Endothelial cell of hepatic sinusoid (primary cell): ENCODE measurements at regions not wholly inside any gene's neighbourhood (a gene's known extent, or its start where the extent isn't known, plus 50 kb on each side); places are given as distances from the start of the nearest gene placed in this dataset.
"Not testable (repeated sequence)": the region's sequence is repeated elsewhere in the genome, so short reads cannot be mapped to it uniquely, and the experiment has no call there.

Experiments
- in situ Hi-C: cut with HindIII; loops from 2 replicates; pipeline ENCODE4 v1.10.0; 2017; ENCODE audit warnings: low sequenced_read_pairs

GRCh38 chr14:61602003-61602732 lies 93.1 kb upstream of the HIF1A start:
- in situ Hi-C loops, result no loop called here

- in situ Hi-C loops, result no loop called here
Observed at GRCh38 chr14:61602733-61603077, 92.6 kb upstream of the HIF1A start.

- in situ Hi-C loops, result no loop called here
Observed at GRCh38 chr14:61603736-61604135, 91.6 kb upstream of the HIF1A start.

GRCh38 chr14:61607570-61608244 lies 87.6 kb upstream of the HIF1A start:
- in situ Hi-C loops, result no loop called here

- in situ Hi-C loops, result no loop called here
Observed at GRCh38 chr14:61608245-61609165, 86.8 kb upstream of the HIF1A start.

GRCh38 chr14:61609191-61609843 lies 86.0 kb upstream of the HIF1A start:
- in situ Hi-C loops, result no loop called here

- in situ Hi-C loops, result no loop called here
Observed at GRCh38 chr14:61609884-61610283, 85.4 kb upstream of the HIF1A start.

- in situ Hi-C loops, result no loop called here
Observed at GRCh38 chr14:61610900-61611299, 84.4 kb upstream of the HIF1A start.

GRCh38 chr14:61611880-61612630 lies 83.3 kb upstream of the HIF1A start:
- in situ Hi-C loops, result no loop called here

GRCh38 chr14:61613006-61613405 lies 82.3 kb upstream of the HIF1A start:
- in situ Hi-C loops, result not testable (repeated sequence)

- in situ Hi-C loops, result no loop called here
Observed at GRCh38 chr14:61614693-61615092, 80.6 kb upstream of the HIF1A start.

- in situ Hi-C loops, result no loop called here
Observed at GRCh38 chr14:61615743-61616523, 79.4 kb upstream of the HIF1A start.

GRCh38 chr14:61616524-61617185 lies 78.7 kb upstream of the HIF1A start:
- in situ Hi-C loops, result no loop called here

GRCh38 chr14:61618448-61618847 lies 76.9 kb upstream of the HIF1A start:
- in situ Hi-C loops, result no loop called here

GRCh38 chr14:61619494-61619893 lies 75.8 kb upstream of the HIF1A start:
- in situ Hi-C loops, result no loop called here

- in situ Hi-C loops, result no loop called here
Observed at GRCh38 chr14:61620130-61620946, 75.0 kb upstream of the HIF1A start.

GRCh38 chr14:61621444-61621843 lies 73.9 kb upstream of the HIF1A start:
- in situ Hi-C loops, result no loop called here

- in situ Hi-C loops, result no loop called here
Observed at GRCh38 chr14:61622051-61622450, 73.3 kb upstream of the HIF1A start.
